ENCODE measurements at regions not wholly inside any gene's neighbourhood (a gene's known extent, or its start where the extent isn't known, plus 50 kb on each side); places are given as distances from the start of the nearest gene placed in this dataset.

- TF ChIP-seq POLR2A (IDR thresholded peaks at IDR 0.05) (no peak), EP300 (IDR thresholded peaks at IDR 0.05) (no peak), POLR2AphosphoS5 (IDR thresholded peaks at IDR 0.05) (no peak)
- TF ChIP-seq, protein P1, sequence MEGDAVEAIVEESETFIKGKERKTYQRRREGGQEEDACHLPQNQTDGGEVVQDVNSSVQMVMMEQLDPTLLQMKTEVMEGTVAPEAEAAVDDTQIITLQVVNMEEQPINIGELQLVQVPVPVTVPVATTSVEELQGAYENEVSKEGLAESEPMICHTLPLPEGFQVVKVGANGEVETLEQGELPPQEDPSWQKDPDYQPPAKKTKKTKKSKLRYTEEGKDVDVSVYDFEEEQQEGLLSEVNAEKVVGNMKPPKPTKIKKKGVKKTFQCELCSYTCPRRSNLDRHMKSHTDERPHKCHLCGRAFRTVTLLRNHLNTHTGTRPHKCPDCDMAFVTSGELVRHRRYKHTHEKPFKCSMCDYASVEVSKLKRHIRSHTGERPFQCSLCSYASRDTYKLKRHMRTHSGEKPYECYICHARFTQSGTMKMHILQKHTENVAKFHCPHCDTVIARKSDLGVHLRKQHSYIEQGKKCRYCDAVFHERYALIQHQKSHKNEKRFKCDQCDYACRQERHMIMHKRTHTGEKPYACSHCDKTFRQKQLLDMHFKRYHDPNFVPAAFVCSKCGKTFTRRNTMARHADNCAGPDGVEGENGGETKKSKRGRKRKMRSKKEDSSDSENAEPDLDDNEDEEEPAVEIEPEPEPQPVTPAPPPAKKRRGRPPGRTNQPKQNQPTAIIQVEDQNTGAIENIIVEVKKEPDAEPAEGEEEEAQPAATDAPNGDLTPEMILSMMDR (IDR thresholded peaks at IDR 0.05), result no peak
Observed at GRCh38 chr4:175263537-175263936, 345.4 kb downstream of the ADAM29 start.
